MM.1S (cell line): ENCODE measurements at regions not wholly inside any gene's neighbourhood (a gene's known extent, or its start where the extent isn't known, plus 50 kb on each side); places are given as distances from the start of the nearest gene placed in this dataset.

Experiments used
- CTCF ChIP-seq: fragments of 300-600 bp; sonication (generic); IDR thresholded peaks from 2 replicates; pipeline ENCODE4 v1.5.1; 2016; ENCODE audit warnings: antibody characterized with exemption, low read length, mixed read lengths
- EZH2 ChIP-seq: fragments of 300-600 bp; sonication (generic); optimal IDR thresholded peaks from 2 replicates; pipeline ENCODE3; 2017; ENCODE audit warnings: low read depth, mild to moderate bottlenecking, antibody characterized with exemption, low read length, mixed read lengths
- EZH2phosphoT487 ChIP-seq: fragments of 300-600 bp; sonication (generic); IDR thresholded peaks from 2 replicates; pipeline ENCODE4 v1.6.1; 2018; ENCODE audit warnings: antibody characterized with exemption, low read length

GRCh38 chr1:47563201-47563600 is 125.4 kb downstream of the FOXD2 start:
- TF ChIP-seq CTCF, result no peak
- TF ChIP-seq EZH2, result no peak
- TF ChIP-seq EZH2phosphoT487, result no peak
